Fibroblast of upper back skin (primary cell): ENCODE measurements at regions not wholly inside any gene's neighbourhood (a gene's known extent, or its start where the extent isn't known, plus 50 kb on each side); places are given as distances from the start of the nearest gene placed in this dataset.

Experiments used
- DNase-seq: peaks from one replicate; pipeline ENCODE4 v3.0.0-alpha.2; 2013

GRCh38 chr18:60445341-60445740 is 72.8 kb upstream of the MC4R start:
- peak; percentile 41 for DNase-seq

GRCh38 chr18:60446821-60447220 is 74.2 kb upstream of the MC4R start:
- DNase-seq: peak; percentile 46

- no peak for DNase-seq
Observed at GRCh38 chr18:60448487-60449267, 76.1 kb upstream of the MC4R start.

- DNase-seq: peak; percentile 70
Observed at GRCh38 chr18:60452421-60452820, 79.8 kb upstream of the MC4R start.

GRCh38 chr18:60466677-60467076 is 94.1 kb upstream of the MC4R start:
- DNase-seq: peak; percentile 70

- no peak for DNase-seq
Observed at GRCh38 chr18:60469387-60470100, 97.0 kb upstream of the MC4R start.

GRCh38 chr18:60471652-60472051 is 99.1 kb upstream of the MC4R start:
- DNase-seq: peak; percentile 53

- DNase-seq: peak; percentile 76
Observed at GRCh38 chr18:60485201-60485600, 112.6 kb upstream of the MC4R start.

GRCh38 chr18:60493066-60493465 is 120.5 kb upstream of the MC4R start:
- DNase-seq: no peak

- no peak for DNase-seq
Observed at GRCh38 chr18:60499675-60500074, 127.1 kb upstream of the MC4R start.

- no peak for DNase-seq
Observed at GRCh38 chr18:60500960-60501359, 128.4 kb upstream of the MC4R start.

- DNase-seq: no peak
Observed at GRCh38 chr18:60502591-60502990, 130.0 kb upstream of the MC4R start.

GRCh38 chr18:60503199-60503598 is 130.6 kb upstream of the MC4R start:
- DNase-seq: no peak

GRCh38 chr18:60506190-60506589 is 133.6 kb upstream of the MC4R start:
- no peak for DNase-seq

- DNase-seq: peak; percentile 46
Observed at GRCh38 chr18:60506682-60507081, 134.1 kb upstream of the MC4R start.

GRCh38 chr18:60508108-60508507 is 135.5 kb upstream of the MC4R start:
- peak; percentile 31 for DNase-seq

- DNase-seq: peak; percentile 59
Observed at GRCh38 chr18:60534538-60534937, 162.0 kb upstream of the MC4R start.

GRCh38 chr18:60537074-60537473 is 164.5 kb upstream of the MC4R start:
- no peak for DNase-seq

GRCh38 chr18:60538891-60539290 is 166.3 kb upstream of the MC4R start:
- DNase-seq: no peak

- no peak for DNase-seq
Observed at GRCh38 chr18:60541661-60542060, 169.1 kb upstream of the MC4R start.

GRCh38 chr18:60543646-60544045 is 171.1 kb upstream of the MC4R start:
- DNase-seq: no peak

GRCh38 chr18:60549338-60549960 is 176.9 kb upstream of the MC4R start:
- DNase-seq: peak; percentile 77

GRCh38 chr18:60552948-60553347 is 180.4 kb upstream of the MC4R start:
- no peak for DNase-seq

GRCh38 chr18:60554967-60555366 is 182.4 kb upstream of the MC4R start:
- no peak for DNase-seq
